HS-5 (cell line): ENCODE measurements at regions not wholly inside any gene's neighbourhood (a gene's known extent, or its start where the extent isn't known, plus 50 kb on each side); places are given as distances from the start of the nearest gene placed in this dataset.
A peak's percentile ranks its signal among the peaks of the same experiment; 100 is the strongest.

Experiments used
- DNase-seq: peaks from one replicate; pipeline ENCODE4 v3.0.0-alpha.2; 2012; ENCODE audit warnings: low read depth

DNA sequence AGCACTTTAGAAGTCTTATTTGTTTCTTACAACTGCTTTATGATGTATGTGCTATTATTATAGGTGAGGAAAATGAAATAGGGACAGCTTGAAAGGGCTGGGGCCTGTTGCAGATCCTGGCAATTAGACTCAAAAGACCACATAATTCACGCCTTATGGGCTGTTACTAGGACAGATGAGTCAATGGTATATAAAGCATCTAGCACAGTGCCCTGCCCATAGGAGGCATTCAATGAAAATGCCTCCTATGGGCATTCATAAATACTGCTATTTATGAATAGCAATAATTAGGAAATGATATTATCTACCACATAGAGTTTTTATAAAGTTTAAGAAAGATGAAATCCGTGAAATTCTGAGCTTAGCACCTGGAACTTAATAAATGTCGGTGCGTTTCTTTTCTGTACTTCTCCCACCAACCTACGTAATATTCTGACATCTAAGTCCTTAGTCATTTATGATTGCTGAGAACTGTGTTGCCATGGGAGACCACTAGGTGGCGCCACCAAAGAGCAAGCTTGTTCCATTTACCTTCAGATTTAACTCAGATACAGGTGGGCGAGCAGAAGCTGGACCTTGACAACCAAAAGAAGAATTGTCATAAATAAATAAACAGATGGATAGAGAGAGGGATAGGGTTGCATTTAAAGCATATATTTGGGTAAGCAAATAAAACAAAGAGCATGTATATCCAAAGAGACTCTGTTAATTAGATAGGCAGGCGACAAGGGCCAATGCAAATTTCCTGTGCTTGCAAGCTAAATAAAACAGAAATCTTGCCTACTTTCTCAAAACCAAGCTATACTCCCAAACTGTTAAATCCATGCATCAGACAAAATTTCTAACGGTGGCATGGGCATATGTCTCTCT lies 699.9 kb downstream of the INHBA start:
- DNase-seq = no peak

- no peak for DNase-seq
Measured at GRCh38 chr7:41000042-41000441, 702.8 kb downstream of the INHBA start.

- no peak for DNase-seq
Measured at GRCh38 chr7:40996233-40996677, 706.6 kb downstream of the INHBA start.

- no peak for DNase-seq
Measured at GRCh38 chr7:40990841-40991240, 712.0 kb downstream of the INHBA start.

GRCh38 chr7:40987571-40987970 lies 715.3 kb downstream of the INHBA start:
- DNase-seq = no peak

GRCh38 chr7:40986351-40986873 lies 716.5 kb downstream of the INHBA start:
- DNase-seq = peak; percentile 68

DNA sequence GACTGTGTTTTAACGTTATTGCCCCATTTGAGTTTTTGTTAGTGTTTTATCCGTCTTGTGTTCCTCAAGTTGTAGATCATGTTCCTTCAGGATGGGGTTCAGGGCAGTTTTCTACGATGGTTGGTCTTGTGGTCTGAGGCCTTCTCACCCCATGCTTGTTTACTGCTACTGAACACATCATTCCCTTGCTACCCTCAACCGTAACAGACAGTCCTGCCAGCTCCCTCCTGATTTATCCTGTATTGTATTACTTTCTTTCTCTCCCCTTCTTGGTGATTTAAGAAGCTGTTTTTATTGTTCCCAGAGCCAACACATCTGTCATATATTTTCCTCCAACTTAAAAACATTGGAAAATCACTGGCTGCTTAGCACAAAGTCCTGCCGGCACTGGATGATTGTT lies 719.8 kb downstream of the INHBA start:
- DNase-seq = no peak

- no peak for DNase-seq
Measured at GRCh38 chr7:40979296-40979695, 723.6 kb downstream of the INHBA start.

GRCh38 chr7:40978047-40978446 lies 724.8 kb downstream of the INHBA start:
- DNase-seq = no peak

DNA sequence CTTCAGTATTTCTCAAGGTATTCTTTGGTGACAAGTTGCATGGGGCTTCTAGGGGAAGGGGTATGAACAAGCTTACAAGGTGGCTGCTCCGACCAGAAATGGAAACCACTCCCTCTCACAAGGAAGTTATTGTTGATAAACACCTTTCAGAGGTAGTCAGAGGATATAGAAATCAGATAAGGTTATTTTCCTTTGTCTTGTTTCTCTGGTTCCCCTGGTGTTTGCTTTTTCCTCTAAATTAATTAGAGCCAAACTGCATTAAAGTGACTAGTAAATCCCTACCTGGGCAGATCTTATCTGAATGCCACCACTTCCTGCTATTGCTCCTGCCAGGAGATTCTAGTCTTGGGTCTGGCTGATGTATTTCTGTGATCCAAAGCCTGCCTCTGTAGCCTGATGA lies 725.4 kb downstream of the INHBA start:
- DNase-seq = no peak

GRCh38 chr7:40972426-40972825 lies 730.5 kb downstream of the INHBA start:
- DNase-seq = no peak

DNA sequence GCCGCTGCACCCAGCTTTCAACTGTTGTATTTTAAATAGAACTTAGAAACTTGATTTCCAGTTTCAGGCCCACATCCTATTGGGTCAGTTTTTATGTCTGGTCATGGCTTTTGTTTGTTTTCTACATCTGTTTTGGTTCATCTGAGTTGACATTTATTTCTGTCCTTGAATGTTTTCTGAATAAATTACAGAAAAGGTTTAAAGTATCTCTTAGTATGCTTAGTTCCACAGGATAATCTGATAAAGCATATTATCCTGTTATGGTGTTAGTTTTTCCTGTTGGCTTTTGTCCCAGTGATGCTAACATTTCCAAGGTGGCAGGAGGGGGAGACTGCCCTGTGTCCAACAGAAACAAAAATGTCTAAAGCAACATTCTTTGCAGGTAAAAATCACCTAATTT lies 733.2 kb downstream of the INHBA start:
- no peak for DNase-seq

DNA sequence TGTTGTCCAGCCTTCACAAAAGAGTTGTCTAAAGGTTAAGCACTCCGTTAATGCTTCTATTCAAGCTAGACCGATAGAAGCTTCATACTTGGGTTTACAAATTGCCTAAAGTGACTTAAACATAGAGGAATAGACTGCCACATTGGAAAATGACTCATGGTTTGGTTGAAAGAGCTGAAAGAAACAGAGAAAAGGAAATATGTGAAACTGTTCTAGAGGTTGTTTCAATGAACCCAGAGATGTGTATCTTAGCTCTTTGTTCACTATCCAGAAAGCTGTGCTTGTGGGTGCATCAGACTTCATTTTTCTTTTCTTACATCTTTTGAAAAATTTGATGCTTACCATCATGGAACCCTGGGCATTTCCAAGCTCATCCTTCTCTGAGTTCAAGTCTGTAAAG lies 736.2 kb downstream of the INHBA start:
- no peak for DNase-seq

GRCh38 chr7:40965774-40966173 lies 737.1 kb downstream of the INHBA start:
- no peak for DNase-seq

DNA sequence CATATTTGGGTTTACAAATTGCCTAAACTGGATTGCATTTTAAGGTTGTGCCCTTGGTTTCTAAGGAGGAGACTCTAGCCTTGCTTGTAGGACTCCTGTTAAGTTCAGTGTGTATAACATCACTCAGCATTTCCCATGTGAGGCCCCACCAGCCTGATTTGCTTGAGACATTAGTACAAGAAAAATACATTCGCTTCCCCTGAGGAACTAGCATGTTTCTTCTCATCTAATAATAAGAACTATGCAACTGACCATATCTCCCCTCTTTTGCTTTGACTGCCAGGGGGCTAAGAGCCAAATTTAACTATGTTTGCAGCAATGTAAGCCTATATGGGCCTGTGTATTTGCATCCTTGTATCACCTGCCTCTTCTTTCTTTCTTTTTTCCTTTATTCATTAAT lies 737.9 kb downstream of the INHBA start:
- DNase-seq = no peak

DNA sequence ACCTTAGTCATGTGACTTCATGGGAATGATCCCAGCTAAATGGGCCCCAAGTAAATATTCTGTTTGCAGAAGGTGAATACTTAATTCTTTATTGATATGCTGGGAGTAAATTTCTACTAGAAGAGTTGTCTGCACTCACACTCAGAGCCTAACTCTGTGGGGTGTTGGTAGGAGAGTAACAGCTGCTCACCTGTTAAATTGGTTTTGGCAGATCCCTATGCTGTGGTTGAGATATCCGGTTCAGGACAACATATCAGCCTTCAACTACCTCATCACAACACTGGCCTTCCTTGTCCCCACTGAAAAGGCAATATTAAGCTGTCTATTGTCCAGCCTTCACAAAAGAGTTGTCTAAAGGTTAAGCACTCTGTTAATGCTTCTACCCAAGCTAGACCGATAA lies 738.3 kb downstream of the INHBA start:
- DNase-seq = no peak

DNA sequence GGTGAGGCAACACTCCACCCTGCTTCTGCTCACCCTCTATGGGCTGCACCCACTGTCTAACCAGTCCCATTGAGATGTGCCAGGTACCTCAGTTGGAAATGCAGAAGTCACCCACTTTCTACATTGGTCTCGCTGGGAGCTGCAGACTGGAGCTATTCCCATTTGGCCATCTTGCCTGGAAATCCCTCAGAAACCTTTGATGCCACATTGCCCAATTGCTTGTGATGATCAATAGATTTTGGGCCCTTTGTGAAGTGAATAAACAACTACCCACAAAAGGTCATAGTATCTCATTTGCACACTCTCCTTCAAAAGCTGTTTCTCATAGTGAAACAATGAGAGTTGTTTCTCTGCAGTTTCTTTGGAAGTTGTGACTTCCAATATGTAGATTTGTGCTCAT lies 742.9 kb downstream of the INHBA start:
- DNase-seq = no peak

DNA sequence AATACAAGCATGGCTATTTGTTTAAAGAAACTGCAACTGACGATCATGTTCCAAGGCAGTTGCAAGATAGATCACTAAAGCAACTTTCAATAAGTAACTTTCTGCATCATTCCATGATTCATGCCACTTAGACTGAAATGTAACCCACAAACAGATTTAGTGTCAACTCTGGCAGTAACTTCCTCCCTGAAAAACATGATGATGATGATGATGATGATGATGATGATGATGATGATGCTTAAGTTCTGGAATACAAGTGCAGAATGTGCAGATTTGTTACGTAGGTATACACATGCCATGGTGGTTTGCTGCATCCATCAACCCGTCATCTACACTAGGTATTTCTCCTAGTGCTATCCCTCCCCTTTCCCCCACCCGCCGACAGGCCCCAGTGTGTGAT lies 754.7 kb downstream of the INHBA start:
- no peak for DNase-seq

GRCh38 chr7:40947566-40947965 lies 755.3 kb downstream of the INHBA start:
- no peak for DNase-seq

GRCh38 chr7:40946549-40946948 lies 756.3 kb downstream of the INHBA start:
- DNase-seq = no peak

DNA sequence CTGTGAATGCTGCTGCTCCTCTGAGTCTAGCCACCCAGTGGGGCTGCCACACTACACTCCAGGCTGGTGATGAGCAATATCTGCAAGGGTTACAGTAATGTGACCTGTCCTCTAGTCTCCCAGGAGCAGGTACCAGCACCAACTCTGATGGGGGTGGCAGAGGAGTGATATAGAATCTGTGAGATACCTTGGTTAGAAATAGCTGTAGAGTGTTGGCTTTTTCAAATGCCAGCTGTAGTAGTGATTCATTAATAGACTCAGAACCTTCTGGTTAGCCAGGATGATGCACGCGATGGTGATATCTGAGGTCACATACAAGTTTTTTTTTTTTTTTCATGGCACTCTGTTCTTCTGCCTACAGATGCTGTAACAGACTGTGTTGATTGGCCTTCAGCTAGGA lies 757.1 kb downstream of the INHBA start:
- no peak for DNase-seq

- DNase-seq = no peak
Measured at GRCh38 chr7:40944981-40945585, 757.8 kb downstream of the INHBA start.

GRCh38 chr7:40937879-40938278 lies 765.0 kb downstream of the INHBA start:
- no peak for DNase-seq
